ENCODE measurements at regions not wholly inside any gene's neighbourhood (a gene's known extent, or its start where the extent isn't known, plus 50 kb on each side); places are given as distances from the start of the nearest gene placed in this dataset.

GRCh38 chr6:169365567-169366257 lies 112.1 kb upstream of the THBS2 start (continued):
- TF ChIP-seq ZNF462 (CRISPR knock-in tag; IDR thresholded peaks at IDR 0.05) = no peak
- TF ChIP-seq ETS1 (IDR thresholded peaks at IDR 0.05) = no peak
- TF ChIP-seq JUNB (IDR thresholded peaks at IDR 0.05; ENCODE audit: unreplicated experiment) = no peak

GRCh38 chr6:169363590-169363989 lies 109.9 kb upstream of the THBS2 start:
- no peak overlapping the region for H2AFZ ChIP-seq
- ATAC-seq = no peak
- H3K4me3 ChIP-seq = no peak overlapping the region
- no peaks in the 10 kb centered on the region for H3F3A ChIP-seq (replicated peaks; ENCODE audit: low read depth)
- Mint-ChIP-seq H3K9me3 (peaks cover 20% of the 10 kb centered on the region), H3K4me3 (no peak overlapping the region), H3K27ac (no peak overlapping the region), H3K27me3 (ENCODE audit: insufficient read depth, low read depth, poor library complexity) (peaks cover 2% of the 10 kb centered on the region), H3K36me3 (ENCODE audit: low read depth) (peaks cover 10% of the 10 kb centered on the region), H3K4me1 (no peaks in the 10 kb centered on the region)
- no peak for DNase-seq (ENCODE audit: low spot score)
- H3K9me2 ChIP-seq (ENCODE audit: insufficient read depth) = no peaks in the 10 kb centered on the region
- no peaks in the 10 kb centered on the region for H3K27me3 ChIP-seq (ENCODE audit: insufficient read depth)
- no peak overlapping the region for H3K4me2 ChIP-seq
- no peak overlapping the region for H3K27ac ChIP-seq (ENCODE audit: low read depth)
- no peaks in the 10 kb centered on the region; the same call in 1 of the 2 replicates for H3K36me3 ChIP-seq (ENCODE audit: insufficient read depth)
- no peaks in the 10 kb centered on the region for H3K4me1 ChIP-seq (ENCODE audit: insufficient read depth)
- no peaks in the 10 kb centered on the region for H4K20me1 ChIP-seq (replicated peaks; ENCODE audit: insufficient read depth)
- H3K79me2 ChIP-seq (replicated peaks; ENCODE audit: insufficient read depth) = no peaks in the 10 kb centered on the region
- TF ChIP-seq EZH2phosphoT487 (IDR thresholded peaks at IDR 0.05; ENCODE audit: unreplicated experiment) (no peak), POLR2AphosphoS5 (IDR thresholded peaks at IDR 0.05; ENCODE audit: low read depth) (no peak), EZH2 (IDR thresholded peaks at IDR 0.05; ENCODE audit: low read depth, unreplicated experiment) (no peak), ZNF114 (CRISPR knock-in tag; IDR thresholded peaks at IDR 0.05) (no peak), REST (IDR thresholded peaks at IDR 0.05; ENCODE audit: unreplicated experiment) (no peak), JUNB (IDR thresholded peaks at IDR 0.05; ENCODE audit: unreplicated experiment) (no peak), NANOG (IDR thresholded peaks at IDR 0.05; ENCODE audit: borderline replicate concordance) (no peak), CREB1 (CRISPR knock-in tag; IDR thresholded peaks at IDR 0.05; ENCODE audit: low read depth) (no peak), STAT1 (IDR thresholded peaks at IDR 0.05; ENCODE audit: unreplicated experiment) (no peak), ZNF331 (CRISPR knock-in tag; IDR thresholded peaks at IDR 0.05; ENCODE audit: low read depth) (no peak)

All from GM23338 (cell line).